ENCODE measurements at regions not wholly inside any gene's neighbourhood (a gene's known extent, or its start where the extent isn't known, plus 50 kb on each side); places are given as distances from the start of the nearest gene placed in this dataset.

DNA sequence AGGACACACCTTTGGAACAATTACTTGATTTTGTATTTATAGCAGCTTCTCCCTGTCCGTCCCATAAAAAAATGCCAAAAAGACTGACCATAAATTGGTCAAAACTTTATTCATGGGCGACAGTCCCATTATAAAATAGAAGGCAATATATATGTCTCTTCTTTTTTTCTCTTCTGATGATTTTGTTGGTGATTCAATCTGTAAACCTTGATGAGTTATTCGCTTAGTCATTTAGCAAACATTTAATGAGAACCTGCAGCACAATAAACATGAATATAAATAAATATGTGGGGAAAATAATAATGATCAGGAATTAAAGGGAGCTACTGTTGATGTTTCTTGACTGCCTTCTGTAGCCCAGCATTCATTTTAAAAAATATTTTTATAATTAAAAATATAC is 356.4 kb upstream of the ACTBL2 start:
- ChIA-PET CTCF (no interaction called here), POLR2A (ENCODE audit: low non-redundant PET) (no interaction called here)
- no peak overlapping the region for H3K4me3 ChIP-seq (ENCODE audit: low read depth, low read length, poor library complexity, severe bottlenecking)
- H3K36me3 ChIP-seq (ENCODE audit: insufficient read depth, low read length, poor library complexity, severe bottlenecking) = no peaks in the 10 kb centered on the region
- no peaks in the 10 kb centered on the region for H3K27me3 ChIP-seq (replicated peaks; ENCODE audit: insufficient read depth, low read depth, low read length, poor library complexity)
- BruUV-seq (replicated peaks) = no TSS peak
- no peak overlapping the region for H3K27ac ChIP-seq (ENCODE audit: low read depth, low read length, poor library complexity, severe bottlenecking)
- TF ChIP-seq, protein P1, sequence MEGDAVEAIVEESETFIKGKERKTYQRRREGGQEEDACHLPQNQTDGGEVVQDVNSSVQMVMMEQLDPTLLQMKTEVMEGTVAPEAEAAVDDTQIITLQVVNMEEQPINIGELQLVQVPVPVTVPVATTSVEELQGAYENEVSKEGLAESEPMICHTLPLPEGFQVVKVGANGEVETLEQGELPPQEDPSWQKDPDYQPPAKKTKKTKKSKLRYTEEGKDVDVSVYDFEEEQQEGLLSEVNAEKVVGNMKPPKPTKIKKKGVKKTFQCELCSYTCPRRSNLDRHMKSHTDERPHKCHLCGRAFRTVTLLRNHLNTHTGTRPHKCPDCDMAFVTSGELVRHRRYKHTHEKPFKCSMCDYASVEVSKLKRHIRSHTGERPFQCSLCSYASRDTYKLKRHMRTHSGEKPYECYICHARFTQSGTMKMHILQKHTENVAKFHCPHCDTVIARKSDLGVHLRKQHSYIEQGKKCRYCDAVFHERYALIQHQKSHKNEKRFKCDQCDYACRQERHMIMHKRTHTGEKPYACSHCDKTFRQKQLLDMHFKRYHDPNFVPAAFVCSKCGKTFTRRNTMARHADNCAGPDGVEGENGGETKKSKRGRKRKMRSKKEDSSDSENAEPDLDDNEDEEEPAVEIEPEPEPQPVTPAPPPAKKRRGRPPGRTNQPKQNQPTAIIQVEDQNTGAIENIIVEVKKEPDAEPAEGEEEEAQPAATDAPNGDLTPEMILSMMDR (conservative IDR thresholded peaks at IDR 0.05; ENCODE audit: low read depth, low read length) = no peak
- TF ChIP-seq EZH2 (IDR thresholded peaks at IDR 0.05; ENCODE audit: borderline replicate concordance, low read depth, low read length, poor library complexity, severe bottlenecking) = no peak
- peaks cover 11% of the 10 kb centered on the region for H3K4me1 ChIP-seq (ENCODE audit: insufficient read depth, low read length, poor library complexity, severe bottlenecking)
- no peaks in the 10 kb centered on the region for H3K9me3 ChIP-seq (ENCODE audit: low read depth, low read length, poor library complexity, severe bottlenecking)
- intact Hi-C loops (cut with micrococcal nuclease; ENCODE audit: unreplicated experiment) = no loop called here
- DNase-seq (ENCODE audit: low spot score) = no peak

DNA sequence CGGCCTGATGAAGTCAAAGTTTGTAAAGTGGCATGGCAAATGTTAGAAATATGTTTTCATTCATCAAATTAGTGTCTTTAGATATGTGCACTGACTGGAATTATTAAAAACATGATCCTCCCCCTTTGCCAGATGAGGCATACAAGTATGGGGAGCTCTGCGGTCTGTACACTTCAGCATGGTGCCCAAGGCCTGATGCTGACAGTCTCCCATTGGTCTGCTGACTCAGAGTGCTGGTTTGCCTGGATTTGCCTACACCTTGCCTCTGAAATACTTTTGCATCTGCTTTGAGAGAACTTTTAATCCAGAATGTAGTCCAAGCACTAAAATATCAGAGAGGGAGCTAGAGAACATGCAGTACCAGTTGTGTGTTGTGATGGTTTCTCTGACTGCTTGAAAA is 354.3 kb upstream of the ACTBL2 start:
- ChIA-PET POLR2A (ENCODE audit: low non-redundant PET) (no interaction called here), CTCF (no interaction called here)
- H3K9me3 ChIP-seq (ENCODE audit: low read depth, low read length, poor library complexity, severe bottlenecking) = no peaks in the 10 kb centered on the region
- no peaks in the 10 kb centered on the region for H3K27me3 ChIP-seq (replicated peaks; ENCODE audit: insufficient read depth, low read depth, low read length, poor library complexity)
- intact Hi-C loops (cut with micrococcal nuclease; ENCODE audit: unreplicated experiment) = no loop called here
- no peak for DNase-seq (ENCODE audit: low spot score)
- no TSS peak for BruUV-seq (replicated peaks)
- H3K27ac ChIP-seq (ENCODE audit: low read depth, low read length, poor library complexity, severe bottlenecking) = no peak overlapping the region
- no peaks in the 10 kb centered on the region for H3K36me3 ChIP-seq (ENCODE audit: insufficient read depth, low read length, poor library complexity, severe bottlenecking)
- H3K4me1 ChIP-seq (ENCODE audit: insufficient read depth, low read length, poor library complexity, severe bottlenecking) = peaks cover 6% of the 10 kb centered on the region
- H3K4me3 ChIP-seq (ENCODE audit: low read depth, low read length, poor library complexity, severe bottlenecking) = no peak overlapping the region
- TF ChIP-seq EZH2 (IDR thresholded peaks at IDR 0.05; ENCODE audit: borderline replicate concordance, low read depth, low read length, poor library complexity, severe bottlenecking) = no peak
- TF ChIP-seq, protein P1 (conservative IDR thresholded peaks at IDR 0.05; ENCODE audit: low read depth, low read length) = no peak

DNA sequence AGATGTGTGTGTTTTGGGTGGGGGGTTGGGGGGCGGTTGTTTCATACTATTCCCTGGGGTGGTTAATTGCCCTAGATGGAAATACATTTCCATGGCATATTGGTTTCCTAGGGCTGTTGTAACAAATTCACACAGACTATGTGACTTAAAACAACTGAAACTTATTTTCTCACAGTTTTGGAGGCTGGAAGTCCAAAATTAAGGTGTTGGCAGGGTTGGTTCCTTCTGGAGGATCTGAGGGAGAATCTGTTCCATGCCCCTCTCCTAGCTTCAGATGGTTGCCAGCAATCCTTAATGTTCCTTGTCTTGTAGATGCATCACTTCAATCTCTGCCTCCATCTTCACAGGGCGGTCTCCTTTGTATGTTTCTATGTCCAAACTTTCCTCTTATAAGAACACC is 353.7 kb upstream of the ACTBL2 start:
- no peaks in the 10 kb centered on the region for H3K27me3 ChIP-seq (replicated peaks; ENCODE audit: insufficient read depth, low read depth, low read length, poor library complexity)
- no peaks in the 10 kb centered on the region for H3K36me3 ChIP-seq (ENCODE audit: insufficient read depth, low read length, poor library complexity, severe bottlenecking)
- no peak overlapping the region for H3K27ac ChIP-seq (ENCODE audit: low read depth, low read length, poor library complexity, severe bottlenecking)
- TF ChIP-seq, protein P1 (conservative IDR thresholded peaks at IDR 0.05; ENCODE audit: low read depth, low read length) = no peak
- TF ChIP-seq EZH2 (IDR thresholded peaks at IDR 0.05; ENCODE audit: borderline replicate concordance, low read depth, low read length, poor library complexity, severe bottlenecking) = no peak
- peaks cover under 1% of the 10 kb centered on the region for H3K4me1 ChIP-seq (ENCODE audit: insufficient read depth, low read length, poor library complexity, severe bottlenecking)
- no peak for DNase-seq (ENCODE audit: low spot score)
- H3K9me3 ChIP-seq (ENCODE audit: low read depth, low read length, poor library complexity, severe bottlenecking) = no peaks in the 10 kb centered on the region
- intact Hi-C loops (cut with micrococcal nuclease; ENCODE audit: unreplicated experiment) = no loop called here
- ChIA-PET POLR2A (ENCODE audit: low non-redundant PET) (no interaction called here), CTCF (no interaction called here)
- H3K4me3 ChIP-seq (ENCODE audit: low read depth, low read length, poor library complexity, severe bottlenecking) = no peak overlapping the region
- BruUV-seq (replicated peaks) = no TSS peak
